ENCODE measurements at regions not wholly inside any gene's neighbourhood (a gene's known extent, or its start where the extent isn't known, plus 50 kb on each side); places are given as distances from the start of the nearest gene placed in this dataset.

- no peaks in the 10 kb centered on the region for H3K4me1 ChIP-seq (ENCODE audit: insufficient read depth, insufficient read length)
- no peak overlapping the region for H3K4me3 ChIP-seq (ENCODE audit: insufficient read length, low read depth)
- DNase-seq (ENCODE audit: low read depth, low spot score): no peak
- no peaks in the 10 kb centered on the region for H3K36me3 ChIP-seq (ENCODE audit: insufficient read depth, insufficient read length, low read length)
- H3K9me3 ChIP-seq (ENCODE audit: insufficient read depth, low read length): no peaks in the 10 kb centered on the region
- no peaks in the 10 kb centered on the region for H3K27me3 ChIP-seq (ENCODE audit: insufficient read depth, insufficient read length)
- TF ChIP-seq ZNF274 (IDR thresholded peaks at IDR 0.05; ENCODE audit: low read depth, low read length): no peak
- no peak for TF ChIP-seq YY1 (IDR thresholded peaks at IDR 0.05; ENCODE audit: insufficient read depth, insufficient read length)
- no peak for TF ChIP-seq SUZ12 (IDR thresholded peaks at IDR 0.05; ENCODE audit: extremely low read depth, insufficient read depth, insufficient read length)
- no peak overlapping the region for H3K9ac ChIP-seq (ENCODE audit: insufficient read length, low read depth)
Observed at GRCh38 chr3:18076301-18076700, 333.9 kb upstream of the TBC1D5 start.

GRCh38 chr3:18075799-18076198 lies 333.4 kb upstream of the TBC1D5 start:
- TF ChIP-seq YY1 (IDR thresholded peaks at IDR 0.05; ENCODE audit: insufficient read depth, insufficient read length) (no peak), ZNF274 (IDR thresholded peaks at IDR 0.05; ENCODE audit: low read depth, low read length) (no peak)
- Histone ChIP-seq H3K4me1 (ENCODE audit: insufficient read depth, insufficient read length) (no peaks in the 10 kb centered on the region), H3K9ac (ENCODE audit: insufficient read length, low read depth) (no peak overlapping the region), H3K27me3 (ENCODE audit: insufficient read depth, insufficient read length) (no peaks in the 10 kb centered on the region), H3K4me3 (ENCODE audit: insufficient read length, low read depth) (no peak overlapping the region), H3K36me3 (ENCODE audit: insufficient read depth, insufficient read length, low read length) (no peaks in the 10 kb centered on the region), H3K9me3 (ENCODE audit: insufficient read depth, low read length) (no peaks in the 10 kb centered on the region)
- no peak for DNase-seq (ENCODE audit: low read depth, low spot score)

GRCh38 chr3:18071833-18072232 lies 329.4 kb upstream of the TBC1D5 start:
- H3K9ac ChIP-seq (ENCODE audit: insufficient read length, low read depth): no peak overlapping the region
- no peaks in the 10 kb centered on the region for H3K36me3 ChIP-seq (ENCODE audit: insufficient read depth, insufficient read length, low read length)
- TF ChIP-seq ZNF274 (IDR thresholded peaks at IDR 0.05; ENCODE audit: low read depth, low read length) (no peak), SUZ12 (IDR thresholded peaks at IDR 0.05; ENCODE audit: extremely low read depth, insufficient read depth, insufficient read length) (no peak), YY1 (IDR thresholded peaks at IDR 0.05; ENCODE audit: insufficient read depth, insufficient read length) (no peak)
- no peaks in the 10 kb centered on the region for H3K27me3 ChIP-seq (ENCODE audit: insufficient read depth, insufficient read length)
- no peak overlapping the region for H3K4me3 ChIP-seq (ENCODE audit: insufficient read length, low read depth)
- no peaks in the 10 kb centered on the region for H3K4me1 ChIP-seq (ENCODE audit: insufficient read depth, insufficient read length)
- H3K9me3 ChIP-seq (ENCODE audit: insufficient read depth, low read length): no peaks in the 10 kb centered on the region
- no peak for DNase-seq (ENCODE audit: low read depth, low spot score)

- TF ChIP-seq YY1 (IDR thresholded peaks at IDR 0.05; ENCODE audit: insufficient read depth, insufficient read length): no peak
- no peak for TF ChIP-seq ZNF274 (IDR thresholded peaks at IDR 0.05; ENCODE audit: low read depth, low read length)
- H3K4me1 ChIP-seq (ENCODE audit: insufficient read depth, insufficient read length): no peaks in the 10 kb centered on the region
Observed at GRCh38 chr3:18070944-18071343, 328.5 kb upstream of the TBC1D5 start.

GRCh38 chr3:18070231-18070630 lies 327.8 kb upstream of the TBC1D5 start:
- no peak for TF ChIP-seq SUZ12 (IDR thresholded peaks at IDR 0.05; ENCODE audit: extremely low read depth, insufficient read depth, insufficient read length)
- TF ChIP-seq ZNF274 (IDR thresholded peaks at IDR 0.05; ENCODE audit: low read depth, low read length): no peak
- TF ChIP-seq YY1 (IDR thresholded peaks at IDR 0.05; ENCODE audit: insufficient read depth, insufficient read length): no peak
- Histone ChIP-seq H3K4me3 (ENCODE audit: insufficient read length, low read depth) (no peak overlapping the region), H3K27me3 (ENCODE audit: insufficient read depth, insufficient read length) (no peaks in the 10 kb centered on the region), H3K36me3 (ENCODE audit: insufficient read depth, insufficient read length, low read length) (no peaks in the 10 kb centered on the region), H3K9me3 (ENCODE audit: insufficient read depth, low read length) (no peaks in the 10 kb centered on the region), H3K4me1 (ENCODE audit: insufficient read depth, insufficient read length) (no peaks in the 10 kb centered on the region), H3K9ac (ENCODE audit: insufficient read length, low read depth) (no peak overlapping the region)
- no peak for DNase-seq (ENCODE audit: low read depth, low spot score)

More at GRCh38 chr3:18070944-18071343, 328.5 kb upstream of the TBC1D5 start:
- H3K27me3 ChIP-seq (ENCODE audit: insufficient read depth, insufficient read length): no peaks in the 10 kb centered on the region
- DNase-seq (ENCODE audit: low read depth, low spot score): no peak
- no peak overlapping the region for H3K4me3 ChIP-seq (ENCODE audit: insufficient read length, low read depth)
- no peaks in the 10 kb centered on the region for H3K36me3 ChIP-seq (ENCODE audit: insufficient read depth, insufficient read length, low read length)
- no peak overlapping the region for H3K9ac ChIP-seq (ENCODE audit: insufficient read length, low read depth)
- no peaks in the 10 kb centered on the region for H3K9me3 ChIP-seq (ENCODE audit: insufficient read depth, low read length)

- Histone ChIP-seq H3K27me3 (ENCODE audit: insufficient read depth, insufficient read length) (no peaks in the 10 kb centered on the region), H3K9me3 (ENCODE audit: insufficient read depth, low read length) (no peaks in the 10 kb centered on the region), H3K4me3 (ENCODE audit: insufficient read length, low read depth) (no peak overlapping the region), H3K4me1 (ENCODE audit: insufficient read depth, insufficient read length) (no peaks in the 10 kb centered on the region), H3K36me3 (ENCODE audit: insufficient read depth, insufficient read length, low read length) (no peaks in the 10 kb centered on the region), H3K9ac (ENCODE audit: insufficient read length, low read depth) (no peak overlapping the region)
- TF ChIP-seq SUZ12 (IDR thresholded peaks at IDR 0.05; ENCODE audit: extremely low read depth, insufficient read depth, insufficient read length) (no peak), YY1 (IDR thresholded peaks at IDR 0.05; ENCODE audit: insufficient read depth, insufficient read length) (no peak), ZNF274 (IDR thresholded peaks at IDR 0.05; ENCODE audit: low read depth, low read length) (no peak)
- DNase-seq (ENCODE audit: low read depth, low spot score): no peak
Observed at GRCh38 chr3:18069568-18069967, 327.1 kb upstream of the TBC1D5 start.

GRCh38 chr3:18066899-18067582 lies 324.6 kb upstream of the TBC1D5 start:
- H3K36me3 ChIP-seq (ENCODE audit: insufficient read depth, insufficient read length, low read length): no peaks in the 10 kb centered on the region
- H3K9ac ChIP-seq (ENCODE audit: insufficient read length, low read depth): no peak overlapping the region
- no peaks in the 10 kb centered on the region for H3K4me1 ChIP-seq (ENCODE audit: insufficient read depth, insufficient read length)
- TF ChIP-seq SUZ12 (IDR thresholded peaks at IDR 0.05; ENCODE audit: extremely low read depth, insufficient read depth, insufficient read length): no peak
- no peak for TF ChIP-seq ZNF274 (IDR thresholded peaks at IDR 0.05; ENCODE audit: low read depth, low read length)
- no peak for TF ChIP-seq YY1 (IDR thresholded peaks at IDR 0.05; ENCODE audit: insufficient read depth, insufficient read length)
- no peak for DNase-seq (ENCODE audit: low read depth, low spot score)
- H3K9me3 ChIP-seq (ENCODE audit: insufficient read depth, low read length): no peaks in the 10 kb centered on the region
- no peaks in the 10 kb centered on the region for H3K27me3 ChIP-seq (ENCODE audit: insufficient read depth, insufficient read length)
- no peak overlapping the region for H3K4me3 ChIP-seq (ENCODE audit: insufficient read length, low read depth)
